ENCODE measurements at regions not wholly inside any gene's neighbourhood (a gene's known extent, or its start where the extent isn't known, plus 50 kb on each side); places are given as distances from the start of the nearest gene placed in this dataset.

DNA sequence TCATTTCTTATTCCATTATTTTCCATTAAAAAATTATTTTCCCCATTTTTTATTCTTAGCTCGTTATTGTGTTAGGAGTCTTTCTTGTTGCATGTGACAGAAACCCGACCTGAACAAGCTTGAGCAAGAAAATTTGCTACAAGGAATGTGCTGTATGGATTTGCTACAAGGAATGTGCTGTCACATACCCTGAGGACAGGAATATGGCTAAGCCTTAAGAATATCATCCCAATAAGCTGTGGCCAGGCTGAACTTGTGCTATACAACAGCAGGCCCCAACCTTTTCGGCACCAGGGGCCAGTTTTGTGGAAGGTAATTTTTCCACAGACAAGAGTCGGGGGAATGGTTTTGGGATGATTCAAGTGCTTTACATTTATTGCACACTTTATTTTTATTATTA lies 114.0 kb downstream of the TRMT11 start:
- TF ChIP-seq, protein P1, sequence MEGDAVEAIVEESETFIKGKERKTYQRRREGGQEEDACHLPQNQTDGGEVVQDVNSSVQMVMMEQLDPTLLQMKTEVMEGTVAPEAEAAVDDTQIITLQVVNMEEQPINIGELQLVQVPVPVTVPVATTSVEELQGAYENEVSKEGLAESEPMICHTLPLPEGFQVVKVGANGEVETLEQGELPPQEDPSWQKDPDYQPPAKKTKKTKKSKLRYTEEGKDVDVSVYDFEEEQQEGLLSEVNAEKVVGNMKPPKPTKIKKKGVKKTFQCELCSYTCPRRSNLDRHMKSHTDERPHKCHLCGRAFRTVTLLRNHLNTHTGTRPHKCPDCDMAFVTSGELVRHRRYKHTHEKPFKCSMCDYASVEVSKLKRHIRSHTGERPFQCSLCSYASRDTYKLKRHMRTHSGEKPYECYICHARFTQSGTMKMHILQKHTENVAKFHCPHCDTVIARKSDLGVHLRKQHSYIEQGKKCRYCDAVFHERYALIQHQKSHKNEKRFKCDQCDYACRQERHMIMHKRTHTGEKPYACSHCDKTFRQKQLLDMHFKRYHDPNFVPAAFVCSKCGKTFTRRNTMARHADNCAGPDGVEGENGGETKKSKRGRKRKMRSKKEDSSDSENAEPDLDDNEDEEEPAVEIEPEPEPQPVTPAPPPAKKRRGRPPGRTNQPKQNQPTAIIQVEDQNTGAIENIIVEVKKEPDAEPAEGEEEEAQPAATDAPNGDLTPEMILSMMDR (IDR thresholded peaks at IDR 0.05): no peak
- TF ChIP-seq POLR2AphosphoS5 (IDR thresholded peaks at IDR 0.05): no peak

Data from esophagus muscularis mucosa (tissue), 3 donors.